K562 (cell line): ENCODE measurements at regions not wholly inside any gene's neighbourhood (a gene's known extent, or its start where the extent isn't known, plus 50 kb on each side); places are given as distances from the start of the nearest gene placed in this dataset.

Experiments
- ATAC-seq: fragments of 200-7000 bp; cut with Tn5 transposase; 3 replicates; pipeline ENCODE4 v1.9.1; 2020; ENCODE audit warnings: moderate library complexity
- BruUV-seq: library from RNA; stranded (reverse); fragments of 400-500 nt; replicated peaks from 2 replicates; lab custom pipeline; 2021; lab: Mats Ljungman, UMichigan
- CTCF ChIA-PET: fragments of 300-600 bp; formaldehyde crosslinking; extraction: SDS; loops from one replicate; lab custom pipeline; 2021; ENCODE audit warnings: low intra/inter-chr PET ratio; lab: Yijun Ruan, JAX
- POLR2A ChIA-PET: fragments of 300-600, 350-650 bp; sonication (Branson Sonifier 250); formaldehyde crosslinking; extraction: SDS; loops from one replicate; lab custom pipeline; 2021; ENCODE audit warnings: antibody characterized with exemption, inconsistent platforms; lab: Yijun Ruan, JAX
- DNase-seq, 4 experiments: peaks; one replicate each; pipeline versions ENCODE4 v3.0.0 to v3.0.0-alpha.2; 2011 to 2018; ENCODE audit warnings: low spot score in 3 of 4, mixed read lengths in 3 of 4; ENCODE audit errors: extremely low read depth in 1 of 4
- FAIRE-seq: peaks from 2 replicates; lab custom pipeline; 2011; peaks lifted over from hg19 to GRCh38; lab: Jason Lieb, UNC
- H2AFZ ChIP-seq: 2 replicates; pipeline ENCODE4 v1.6.0; 2011; ENCODE audit warnings: low read depth, low read length, control low read depth, inconsistent platforms
- H3K27ac ChIP-seq: fragments of 200-600 bp; 3 replicates; pipeline ENCODE4 v1.8.0; 2011; ENCODE audit warnings: low read depth, mild to moderate bottlenecking, control low read depth, inconsistent platforms, low read length, moderate library complexity, mixed read lengths; ENCODE audit errors: extremely low read depth
- H3K27me3 ChIP-seq, 2 experiments: fragments of 300-600 bp in 1 of 2; 2 replicates in 1 of 2; 3 replicates in 1 of 2; pipeline versions ENCODE4 v1.6.0 to v1.8.0; 2011; ENCODE audit warnings: inconsistent platforms in 2 of 2, low read length in 2 of 2, mild to moderate bottlenecking in 1 of 2, mixed read lengths in 1 of 2, moderate library complexity in 1 of 2; ENCODE audit not compliant: control insufficient read depth in 2 of 2, insufficient read depth in 2 of 2
- H3K36me3 ChIP-seq: fragments of 300-600 bp; 3 replicates; pipeline ENCODE4 v1.8.0; 2011; ENCODE audit warnings: mild to moderate bottlenecking, low read length, inconsistent platforms; ENCODE audit not compliant: control insufficient read depth, insufficient read depth
- H3K4me1 ChIP-seq, 2 experiments: fragments of 200-600 bp in 1 of 2; replicated peaks in 1 of 2; 2 replicates in 1 of 2; 3 replicates in 1 of 2; pipeline versions ENCODE4 v1.5.1 to v1.8.0; 2011; ENCODE audit warnings: inconsistent platforms in 2 of 2, low read length in 2 of 2, mild to moderate bottlenecking in 1 of 2, mixed read lengths in 1 of 2, moderate library complexity in 1 of 2; ENCODE audit not compliant: control insufficient read depth in 2 of 2, insufficient read depth in 2 of 2
- H3K4me2 ChIP-seq: 2 replicates; pipeline ENCODE4 v1.6.1; 2011; ENCODE audit warnings: low read length, control low read depth, inconsistent platforms, mixed read lengths; ENCODE audit not compliant: insufficient read depth
- H3K4me3 ChIP-seq: fragments of 200-600 bp; sonication (generic), shearing (Covaris generic); 2 replicates; pipeline ENCODE4 v1.5.1; 2016; ENCODE audit warnings: control low read depth, inconsistent platforms
- H3K79me2 ChIP-seq: fragments of 200-600 bp; 3 replicates; pipeline ENCODE4 v1.8.0; 2011; ENCODE audit warnings: low read length, inconsistent platforms; ENCODE audit not compliant: control insufficient read depth, insufficient read depth
- H3K9ac ChIP-seq, 2 experiments: 2 replicates each; pipeline versions ENCODE4 v1.6.0 to v1.6.1; 2011; ENCODE audit warnings: low read depth in 2 of 2, low read length in 2 of 2, control low read depth in 1 of 2, inconsistent platforms in 1 of 2, mild to moderate bottlenecking in 1 of 2, mixed read lengths in 1 of 2; ENCODE audit not compliant: insufficient read depth in 1 of 2
- H3K9me1 ChIP-seq: one replicate; pipeline ENCODE4 v1.6.0; 2011; ENCODE audit warnings: inconsistent platforms, mild to moderate bottlenecking, low read length, moderate library complexity; ENCODE audit not compliant: control insufficient read depth, insufficient read depth
- H3K9me3 ChIP-seq: replicated peaks from 2 replicates; pipeline ENCODE4 v1.5.1; 2011; ENCODE audit warnings: low read depth, low read length, inconsistent platforms; ENCODE audit not compliant: control insufficient read depth, insufficient read depth
- H4K20me1 ChIP-seq: replicated peaks from 2 replicates; pipeline ENCODE4 v1.6.1; 2011; ENCODE audit warnings: low read length, inconsistent platforms, mixed read lengths; ENCODE audit not compliant: control insufficient read depth, insufficient read depth
- CBFA2T3 ChIP-seq: fragments of 450-650 bp; IDR thresholded peaks from 2 replicates; pipeline ENCODE4 v1.6.1; 2017
- FOXP1 ChIP-seq: sonication (generic); formaldehyde crosslinking; IDR thresholded peaks from 2 replicates; pipeline ENCODE4 v1.8.0; 2022; ENCODE audit warnings: mild to moderate bottlenecking, missing genetic modification reagents
- NFRKB ChIP-seq: fragments of 450-650 bp; IDR thresholded peaks from 2 replicates; pipeline ENCODE4 v1.6.1; 2016; ENCODE audit warnings: low read depth
- NFXL1 ChIP-seq: fragments of 450-650 bp; formaldehyde crosslinking; IDR thresholded peaks from 2 replicates; pipeline ENCODE4 v1.4.0; 2021; ENCODE audit warnings: mild to moderate bottlenecking
- PRPF4 ChIP-seq: fragments of 200-400 bp; formaldehyde crosslinking; IDR thresholded peaks from one replicate; pipeline ENCODE4 v1.6.1; 2017; ENCODE audit warnings: low read length, low read depth, mild to moderate bottlenecking; ENCODE audit not compliant: insufficient read depth, poor library complexity, severe bottlenecking
- SRSF1 ChIP-seq: fragments of 200-400 bp; formaldehyde crosslinking; IDR thresholded peaks from 2 replicates; pipeline ENCODE4 v1.6.1; 2017; ENCODE audit warnings: mild to moderate bottlenecking, low read depth, low read length, moderate library complexity
- TGIF2 ChIP-seq: sonication (generic); formaldehyde crosslinking; IDR thresholded peaks from 2 replicates; pipeline ENCODE4 v1.8.1; 2022; ENCODE audit warnings: mild to moderate bottlenecking, missing genetic modification reagents, moderate library complexity
- XRCC4 ChIP-seq: IDR thresholded peaks from one replicate; pipeline ENCODE4 v1.6.1; 2011; ENCODE audit not compliant: insufficient read depth, insufficient read length; ENCODE audit errors: extremely low read depth
- ZNF583 ChIP-seq: fragments of 250-450 bp; sonication (Bioruptor Pico); IDR thresholded peaks from 2 replicates; pipeline ENCODE4 v1.4.0; 2020
- WGBS: fragments of 100-300 bp; shearing (Covaris generic); methylation state at CpG from one replicate; pipeline ENCODE4 v1.1.6; 2016; ENCODE audit warnings: low coverage, mixed read lengths; ENCODE audit not compliant: insufficient coverage; ENCODE audit errors: missing lambda C conversion rate; 5-methylcytosine and 5-hydroxymethylcytosine counted together
- in situ Hi-C: fragments of 300-500 bp; cut with MboI; formaldehyde crosslinking; loops from 4 replicates; pipeline ENCODE4 v1.15.0; 2018; ENCODE audit warnings: inconsistent platforms, mixed read lengths
- intact Hi-C: fragments of 100-400 bp; cut with micrococcal nuclease; formaldehyde crosslinking; loops from 2 replicates; pipeline ENCODE4 v1.14.2; 2022
- TF ChIP-seq, protein P1 (sequence below): sonication (generic); formaldehyde crosslinking; IDR thresholded peaks from 2 replicates; pipeline ENCODE4 v1.8.0; 2023; ENCODE audit warnings: mild to moderate bottlenecking, missing genetic modification reagents
- TF ChIP-seq, protein P2 (sequence below): fragments of 450-650 bp; IDR thresholded peaks from 2 replicates; pipeline ENCODE4 v1.6.1; 2017; ENCODE audit warnings: antibody characterized with exemption, mild to moderate bottlenecking
- TF ChIP-seq, protein P3 (sequence below): sonication (generic); formaldehyde crosslinking; IDR thresholded peaks from 2 replicates; pipeline ENCODE4 v1.4.0; 2020; ENCODE audit warnings: mild to moderate bottlenecking, missing genetic modification reagents

DNA sequence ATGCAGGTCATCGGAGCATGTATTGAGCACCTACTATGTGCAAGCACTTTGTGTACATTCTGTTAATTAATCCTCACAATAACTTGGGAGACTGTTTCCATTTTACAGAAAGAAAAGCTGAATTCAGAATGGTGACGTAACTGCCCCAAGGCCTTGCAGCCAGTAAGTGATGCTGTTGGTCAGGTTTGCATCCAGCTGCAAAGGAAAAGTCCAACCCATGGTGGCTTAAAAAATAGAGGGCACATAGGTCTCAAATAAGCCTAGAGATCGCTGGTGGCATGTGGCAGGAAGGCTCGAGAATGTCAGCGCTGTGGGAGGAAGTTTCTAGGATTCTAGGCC, 83.8 kb upstream of the CHST15 start:
- Histone ChIP-seq H3K27ac (no peak overlapping the region), H3K79me2 (no peaks in the 10 kb centered on the region), H3K9me1 (no peaks in the 10 kb centered on the region), H4K20me1 (no peaks in the 10 kb centered on the region; the same call in 1 of the 2 replicates), H3K4me1 (no peaks in the 10 kb centered on the region), H3K9me3 (no peaks in the 10 kb centered on the region), H3K4me2 (no peak overlapping the region), H3K4me3 (no peak overlapping the region), H2AFZ (no peak overlapping the region), H3K27me3 (peaks cover 0 to 34% of the 10 kb centered on the region in 2 experiments; a peak in 2 of 5 replicates), H3K36me3 (no peaks in the 10 kb centered on the region), H3K9ac (no peak overlapping the region)
- ChIA-PET POLR2A (interaction anchor here (1.2 kb wide), 1 partner anchor 10 kb away, joined by 8 read pairs; no protein-coding TSS in a partner anchor), CTCF (no interaction called here)
- FAIRE-seq (no peak), ATAC-seq (no peak), DNase-seq (no peak)
- intact Hi-C loops (no loop called here), in situ Hi-C loops (no loop called here)
- WGBS, result 4% methylated on average over 4 of the region's 5 CpGs
- no TSS peak for BruUV-seq
- no peak for TF ChIP-seq NFXL1
- no peak for TF ChIP-seq SRSF1
- TF ChIP-seq CBFA2T3, result no peak
- TF ChIP-seq, protein P1, sequence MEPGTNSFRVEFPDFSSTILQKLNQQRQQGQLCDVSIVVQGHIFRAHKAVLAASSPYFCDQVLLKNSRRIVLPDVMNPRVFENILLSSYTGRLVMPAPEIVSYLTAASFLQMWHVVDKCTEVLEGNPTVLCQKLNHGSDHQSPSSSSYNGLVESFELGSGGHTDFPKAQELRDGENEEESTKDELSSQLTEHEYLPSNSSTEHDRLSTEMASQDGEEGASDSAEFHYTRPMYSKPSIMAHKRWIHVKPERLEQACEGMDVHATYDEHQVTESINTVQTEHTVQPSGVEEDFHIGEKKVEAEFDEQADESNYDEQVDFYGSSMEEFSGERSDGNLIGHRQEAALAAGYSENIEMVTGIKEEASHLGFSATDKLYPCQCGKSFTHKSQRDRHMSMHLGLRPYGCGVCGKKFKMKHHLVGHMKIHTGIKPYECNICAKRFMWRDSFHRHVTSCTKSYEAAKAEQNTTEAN, result no peak
- TF ChIP-seq FOXP1 (CRISPR knock-in tag), result no peak
- TF ChIP-seq, protein P2, sequence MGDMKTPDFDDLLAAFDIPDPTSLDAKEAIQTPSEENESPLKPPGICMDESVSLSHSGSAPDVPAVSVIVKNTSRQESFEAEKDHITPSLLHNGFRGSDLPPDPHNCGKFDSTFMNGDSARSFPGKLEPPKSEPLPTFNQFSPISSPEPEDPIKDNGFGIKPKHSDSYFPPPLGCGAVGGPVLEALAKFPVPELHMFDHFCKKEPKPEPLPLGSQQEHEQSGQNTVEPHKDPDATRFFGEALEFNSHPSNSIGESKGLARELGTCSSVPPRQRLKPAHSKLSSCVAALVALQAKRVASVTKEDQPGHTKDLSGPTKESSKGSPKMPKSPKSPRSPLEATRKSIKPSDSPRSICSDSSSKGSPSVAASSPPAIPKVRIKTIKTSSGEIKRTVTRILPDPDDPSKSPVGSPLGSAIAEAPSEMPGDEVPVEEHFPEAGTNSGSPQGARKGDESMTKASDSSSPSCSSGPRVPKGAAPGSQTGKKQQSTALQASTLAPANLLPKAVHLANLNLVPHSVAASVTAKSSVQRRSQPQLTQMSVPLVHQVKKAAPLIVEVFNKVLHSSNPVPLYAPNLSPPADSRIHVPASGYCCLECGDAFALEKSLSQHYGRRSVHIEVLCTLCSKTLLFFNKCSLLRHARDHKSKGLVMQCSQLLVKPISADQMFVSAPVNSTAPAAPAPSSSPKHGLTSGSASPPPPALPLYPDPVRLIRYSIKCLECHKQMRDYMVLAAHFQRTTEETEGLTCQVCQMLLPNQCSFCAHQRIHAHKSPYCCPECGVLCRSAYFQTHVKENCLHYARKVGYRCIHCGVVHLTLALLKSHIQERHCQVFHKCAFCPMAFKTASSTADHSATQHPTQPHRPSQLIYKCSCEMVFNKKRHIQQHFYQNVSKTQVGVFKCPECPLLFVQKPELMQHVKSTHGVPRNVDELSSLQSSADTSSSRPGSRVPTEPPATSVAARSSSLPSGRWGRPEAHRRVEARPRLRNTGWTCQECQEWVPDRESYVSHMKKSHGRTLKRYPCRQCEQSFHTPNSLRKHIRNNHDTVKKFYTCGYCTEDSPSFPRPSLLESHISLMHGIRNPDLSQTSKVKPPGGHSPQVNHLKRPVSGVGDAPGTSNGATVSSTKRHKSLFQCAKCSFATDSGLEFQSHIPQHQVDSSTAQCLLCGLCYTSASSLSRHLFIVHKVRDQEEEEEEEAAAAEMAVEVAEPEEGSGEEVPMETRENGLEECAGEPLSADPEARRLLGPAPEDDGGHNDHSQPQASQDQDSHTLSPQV, result no peak
- no peak for TF ChIP-seq TGIF2
- no peak for TF ChIP-seq NFRKB
- TF ChIP-seq PRPF4, result no peak
- TF ChIP-seq, protein P3, sequence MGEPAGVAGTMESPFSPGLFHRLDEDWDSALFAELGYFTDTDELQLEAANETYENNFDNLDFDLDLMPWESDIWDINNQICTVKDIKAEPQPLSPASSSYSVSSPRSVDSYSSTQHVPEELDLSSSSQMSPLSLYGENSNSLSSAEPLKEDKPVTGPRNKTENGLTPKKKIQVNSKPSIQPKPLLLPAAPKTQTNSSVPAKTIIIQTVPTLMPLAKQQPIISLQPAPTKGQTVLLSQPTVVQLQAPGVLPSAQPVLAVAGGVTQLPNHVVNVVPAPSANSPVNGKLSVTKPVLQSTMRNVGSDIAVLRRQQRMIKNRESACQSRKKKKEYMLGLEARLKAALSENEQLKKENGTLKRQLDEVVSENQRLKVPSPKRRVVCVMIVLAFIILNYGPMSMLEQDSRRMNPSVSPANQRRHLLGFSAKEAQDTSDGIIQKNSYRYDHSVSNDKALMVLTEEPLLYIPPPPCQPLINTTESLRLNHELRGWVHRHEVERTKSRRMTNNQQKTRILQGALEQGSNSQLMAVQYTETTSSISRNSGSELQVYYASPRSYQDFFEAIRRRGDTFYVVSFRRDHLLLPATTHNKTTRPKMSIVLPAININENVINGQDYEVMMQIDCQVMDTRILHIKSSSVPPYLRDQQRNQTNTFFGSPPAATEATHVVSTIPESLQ (CRISPR knock-in tag), result no peak
- TF ChIP-seq XRCC4, result no peak
- TF ChIP-seq ZNF583 (CRISPR knock-in tag), result no peak
